IPS-18c (cell line): ENCODE measurements at regions not wholly inside any gene's neighbourhood (a gene's known extent, or its start where the extent isn't known, plus 50 kb on each side); places are given as distances from the start of the nearest gene placed in this dataset.

Experiments
- H3K4me3 ChIP-seq: 2 replicates; pipeline ENCODE4 v1.7.0; 2013; ENCODE audit warnings: low read depth, mild to moderate bottlenecking, low read length, moderate library complexity; ENCODE audit not compliant: insufficient read depth
- H3K9me3 ChIP-seq: one replicate; pipeline ENCODE4 v1.6.1; 2013; ENCODE audit warnings: mild to moderate bottlenecking, low read length, moderate library complexity; ENCODE audit not compliant: control insufficient read depth, insufficient read depth

DNA sequence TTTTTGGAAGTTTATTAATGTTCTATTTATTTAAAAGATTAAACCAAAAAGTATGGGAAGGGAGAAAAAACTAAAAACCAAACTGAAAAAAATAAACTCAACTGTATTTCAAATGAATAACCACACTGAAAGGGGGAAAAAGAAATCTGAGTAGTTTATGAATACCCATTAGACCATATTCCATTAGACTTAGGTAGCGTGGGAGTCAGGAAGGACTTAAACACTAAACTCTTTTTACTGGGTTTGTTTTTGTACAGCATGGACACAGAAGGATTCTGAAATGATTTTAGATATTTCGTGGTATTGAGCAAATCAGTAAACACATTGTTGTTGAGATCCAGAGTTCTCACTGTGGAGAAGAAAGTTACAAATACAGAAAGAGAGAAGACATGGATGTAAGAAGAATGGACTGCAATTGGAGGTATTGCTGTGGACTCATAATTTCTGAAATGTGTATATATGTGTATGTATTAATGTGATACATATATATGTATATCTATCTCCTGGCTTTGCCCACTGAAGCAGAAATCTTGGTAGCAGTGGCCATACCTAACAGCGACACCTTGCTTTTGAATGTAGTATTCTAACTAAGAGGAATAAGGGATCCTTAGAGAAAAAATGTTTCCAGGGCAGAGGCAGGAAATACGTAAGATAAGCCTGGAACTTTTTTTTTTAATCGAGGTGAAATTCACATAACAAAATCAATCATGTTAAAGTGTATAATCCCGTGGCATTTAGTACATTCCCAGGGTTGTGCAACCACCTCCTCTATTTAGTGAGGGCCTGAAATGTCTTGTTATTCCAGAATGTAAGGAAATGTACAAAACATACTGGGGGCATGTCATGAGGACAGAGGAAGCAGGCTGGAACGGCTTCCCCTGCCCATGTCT is 228.8 kb downstream of the SMARCA2 start:
- Histone ChIP-seq H3K9me3 (no peaks in the 10 kb centered on the region), H3K4me3 (no peak overlapping the region)

DNA sequence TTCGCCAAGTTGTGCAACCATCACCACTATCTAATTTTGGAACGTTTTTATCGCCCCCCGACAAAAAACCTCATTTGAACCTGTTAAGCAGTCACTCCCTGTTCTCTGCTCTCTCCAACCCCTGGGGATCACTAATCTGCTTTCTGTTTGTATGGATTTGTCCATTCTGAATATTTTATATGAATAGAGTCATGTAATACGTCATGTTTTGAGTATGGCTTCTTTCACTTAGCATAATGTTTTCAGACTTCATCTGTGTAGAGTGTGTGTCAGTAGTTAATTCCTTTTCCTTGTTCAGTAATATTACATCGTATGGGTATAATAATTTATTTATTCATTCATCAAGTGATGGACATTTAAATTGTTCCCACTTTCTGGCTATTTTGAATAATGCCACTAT is 232.2 kb downstream of the SMARCA2 start:
- no peaks in the 10 kb centered on the region for H3K9me3 ChIP-seq

DNA sequence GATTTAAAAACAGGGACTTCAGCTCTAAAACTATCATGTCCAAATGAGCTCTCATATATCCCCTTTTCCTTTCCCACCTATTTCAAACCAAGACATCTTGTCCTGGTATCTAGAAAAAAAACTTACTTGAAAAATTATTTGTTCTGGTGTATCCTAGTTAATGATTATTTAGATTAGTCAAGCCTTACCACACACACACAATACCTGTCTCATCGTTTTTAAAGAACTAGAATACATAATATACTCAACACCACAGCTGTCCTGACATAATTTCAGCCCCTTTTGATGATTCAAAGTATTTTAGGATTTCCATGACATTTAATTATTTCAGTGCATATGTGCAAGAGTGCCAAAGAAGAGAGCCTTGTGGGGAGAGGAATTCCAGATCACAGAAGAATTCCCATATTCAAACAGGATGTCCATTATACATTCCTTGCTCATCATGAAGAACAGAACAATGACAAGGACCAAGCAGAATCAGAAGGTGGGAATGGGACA is 233.7 kb downstream of the SMARCA2 start:
- H3K9me3 ChIP-seq, result no peaks in the 10 kb centered on the region
- no peak overlapping the region for H3K4me3 ChIP-seq

More for the DNA sequence above, 232.2 kb downstream of the SMARCA2 start:
- H3K4me3 ChIP-seq, result no peak overlapping the region

DNA sequence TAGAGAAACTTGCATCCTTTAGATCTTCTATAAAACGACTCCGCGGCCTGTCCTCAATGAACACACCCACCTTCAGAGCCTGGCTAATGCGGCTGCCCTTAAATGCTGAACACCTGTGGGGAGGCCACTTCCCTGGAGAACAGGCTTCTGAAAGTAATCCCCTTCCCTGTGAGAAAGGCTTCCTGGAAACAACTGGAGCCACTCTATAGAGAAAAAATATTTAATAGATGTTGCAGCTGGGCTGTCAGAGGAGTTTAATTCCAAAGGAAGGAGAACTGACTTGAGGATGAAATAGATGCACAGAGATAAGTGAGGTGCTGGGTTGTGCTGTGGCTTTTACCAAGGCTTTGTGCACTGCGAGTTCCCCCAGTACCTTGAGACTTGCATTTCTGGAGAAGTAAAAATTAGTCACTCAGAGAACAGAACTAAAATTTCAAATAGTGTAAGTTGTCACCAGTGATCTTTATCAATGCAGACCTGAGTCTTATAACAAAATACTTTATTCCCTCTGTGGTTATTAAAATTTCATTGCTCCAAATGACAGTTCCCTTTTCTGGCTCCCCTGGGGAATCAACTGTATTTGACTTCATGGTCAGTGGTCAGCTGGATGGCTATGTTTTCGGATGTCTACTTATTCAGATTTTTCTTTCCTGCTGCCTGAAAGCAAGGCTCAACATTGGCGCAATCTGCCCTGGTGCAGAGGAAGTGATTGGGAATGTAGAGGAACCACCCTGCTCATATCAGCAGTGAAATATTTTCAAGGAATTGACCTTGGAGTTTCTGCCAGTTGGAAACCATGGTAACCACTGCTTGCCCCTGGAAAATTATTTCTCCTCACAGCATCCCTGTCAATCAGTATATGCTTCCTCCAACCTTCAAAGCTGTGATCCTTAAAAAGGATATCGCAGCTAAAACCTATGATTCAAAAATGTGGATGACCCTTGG is 238.8 kb downstream of the SMARCA2 start:
- no peak overlapping the region for H3K4me3 ChIP-seq
- H3K9me3 ChIP-seq, result no peaks in the 10 kb centered on the region

DNA sequence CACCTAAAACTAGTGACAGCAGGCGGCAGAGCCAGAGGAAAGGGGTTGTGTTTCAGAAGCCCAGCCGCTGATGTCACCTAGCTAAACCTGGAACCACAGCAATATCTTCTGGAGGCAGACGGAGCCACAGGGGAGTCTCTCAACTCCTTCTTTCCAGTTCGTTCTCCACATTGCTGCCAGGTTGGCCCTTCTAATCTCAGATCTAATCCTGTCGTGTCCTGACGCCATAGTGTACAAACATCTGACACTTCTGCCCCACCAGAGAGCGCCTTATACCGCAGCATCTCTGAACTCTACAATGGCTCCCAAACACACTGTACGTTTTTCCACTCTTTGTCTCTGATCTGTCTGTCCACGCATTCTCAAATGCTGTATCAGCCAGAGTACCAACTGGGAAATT is 240.0 kb downstream of the SMARCA2 start:
- no peaks in the 10 kb centered on the region for H3K9me3 ChIP-seq
- H3K4me3 ChIP-seq, result no peak overlapping the region

DNA sequence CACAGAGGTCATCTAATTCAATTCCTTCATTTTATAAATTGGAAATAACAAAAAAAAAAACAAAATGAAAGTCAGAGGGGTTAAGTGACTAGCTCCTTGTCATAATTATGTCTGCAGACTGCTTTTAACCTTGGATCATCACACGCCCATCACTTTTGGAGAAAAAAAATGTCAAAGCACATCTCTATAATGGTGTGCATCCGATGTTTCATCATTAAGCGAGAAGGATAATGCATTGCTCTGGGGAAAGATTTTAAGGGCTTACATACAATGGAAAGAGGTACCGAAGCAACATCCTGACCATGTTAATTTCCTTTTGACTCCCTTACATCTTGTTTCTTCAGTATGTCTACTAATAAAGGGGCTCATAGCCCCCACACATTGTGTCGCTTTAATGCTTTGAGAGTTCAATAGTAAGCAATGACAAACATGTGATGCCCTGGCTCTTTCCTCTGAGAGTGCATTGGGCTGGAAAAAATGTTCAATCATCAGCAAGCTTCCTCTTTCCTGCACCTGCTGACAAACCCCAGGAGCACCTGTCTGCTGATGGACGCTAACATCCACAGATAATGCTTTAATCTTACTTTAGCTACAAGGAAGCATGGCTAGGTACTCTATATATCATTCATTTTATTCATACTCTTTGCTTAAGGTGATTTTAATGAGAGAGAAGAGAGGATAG is 242.2 kb downstream of the SMARCA2 start:
- no peaks in the 10 kb centered on the region for H3K9me3 ChIP-seq
- H3K4me3 ChIP-seq, result no peak overlapping the region

DNA sequence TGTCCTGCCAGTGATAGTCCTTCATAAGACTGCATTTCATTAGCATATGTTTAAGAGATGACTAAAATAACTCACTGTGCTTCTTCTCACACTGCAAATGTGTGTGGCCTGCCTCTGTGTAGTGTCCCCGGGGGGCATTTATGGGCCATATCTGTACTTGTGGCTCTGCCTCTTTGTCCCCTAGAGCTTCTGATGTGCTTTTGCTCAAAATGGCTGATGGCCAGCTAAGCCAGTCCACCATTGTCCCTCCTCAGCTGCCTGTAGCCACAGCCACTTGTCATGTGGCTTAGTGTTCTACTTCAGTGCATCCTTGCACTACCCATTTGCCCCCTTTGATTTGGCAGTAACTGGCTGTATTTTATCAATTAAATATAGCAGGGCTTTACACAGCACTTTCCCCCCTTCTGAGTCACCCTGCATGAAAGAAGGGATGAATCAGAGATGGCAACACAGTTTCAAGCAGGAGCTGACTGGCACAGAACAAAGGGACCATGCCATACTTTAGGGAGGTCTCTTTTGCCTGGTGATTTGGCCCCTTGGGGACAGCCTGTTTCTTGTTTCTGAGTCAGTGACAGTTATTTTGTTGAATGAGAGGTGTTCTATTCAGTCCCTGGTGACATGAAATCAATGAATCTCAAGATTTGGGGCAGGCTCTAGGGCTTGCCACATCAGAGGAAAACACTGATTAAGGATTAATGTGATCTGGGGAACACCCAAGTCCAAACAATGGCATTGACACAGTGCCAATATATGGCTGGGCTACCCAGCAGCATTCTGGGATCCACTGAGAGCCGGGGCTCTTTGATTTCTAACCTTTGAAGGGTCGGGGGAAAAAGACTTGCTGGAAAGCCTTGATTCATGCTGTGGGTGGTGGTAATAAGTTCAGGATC is 245.5 kb downstream of the SMARCA2 start:
- Histone ChIP-seq H3K9me3 (no peaks in the 10 kb centered on the region), H3K4me3 (no peak overlapping the region)

DNA sequence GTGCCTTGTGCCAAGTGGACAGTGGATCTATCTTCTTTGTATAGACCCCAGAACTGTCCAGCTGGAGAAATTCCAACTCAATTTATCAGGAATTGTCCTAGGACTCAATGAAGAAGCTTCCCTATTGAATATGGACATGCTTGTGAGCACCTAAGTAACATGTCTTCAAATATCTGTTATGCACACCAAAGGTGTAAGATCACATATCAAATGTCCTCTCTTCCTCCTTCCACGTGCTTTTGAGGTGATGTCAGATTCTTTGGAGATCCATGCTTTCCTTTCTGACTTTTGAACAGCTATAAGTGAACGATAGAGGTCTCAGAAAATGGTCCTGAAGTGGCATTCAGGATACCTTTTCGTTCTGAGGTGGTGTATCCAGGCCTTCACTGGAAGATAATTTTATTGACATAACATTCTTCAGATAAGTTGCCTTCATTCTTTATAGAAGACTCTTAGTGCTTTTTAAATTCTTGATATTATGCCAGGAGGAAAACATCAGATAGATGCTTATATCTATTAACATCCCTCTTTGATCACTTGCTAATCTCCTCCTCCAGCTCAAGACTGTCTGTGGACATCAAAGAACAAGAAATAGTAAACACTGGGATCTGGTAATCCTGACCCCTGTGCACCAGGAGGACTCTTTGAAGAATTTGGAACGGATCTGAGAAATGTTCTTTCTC is 246.4 kb downstream of the SMARCA2 start:
- Histone ChIP-seq H3K9me3 (no peaks in the 10 kb centered on the region), H3K4me3 (no peak overlapping the region)

DNA sequence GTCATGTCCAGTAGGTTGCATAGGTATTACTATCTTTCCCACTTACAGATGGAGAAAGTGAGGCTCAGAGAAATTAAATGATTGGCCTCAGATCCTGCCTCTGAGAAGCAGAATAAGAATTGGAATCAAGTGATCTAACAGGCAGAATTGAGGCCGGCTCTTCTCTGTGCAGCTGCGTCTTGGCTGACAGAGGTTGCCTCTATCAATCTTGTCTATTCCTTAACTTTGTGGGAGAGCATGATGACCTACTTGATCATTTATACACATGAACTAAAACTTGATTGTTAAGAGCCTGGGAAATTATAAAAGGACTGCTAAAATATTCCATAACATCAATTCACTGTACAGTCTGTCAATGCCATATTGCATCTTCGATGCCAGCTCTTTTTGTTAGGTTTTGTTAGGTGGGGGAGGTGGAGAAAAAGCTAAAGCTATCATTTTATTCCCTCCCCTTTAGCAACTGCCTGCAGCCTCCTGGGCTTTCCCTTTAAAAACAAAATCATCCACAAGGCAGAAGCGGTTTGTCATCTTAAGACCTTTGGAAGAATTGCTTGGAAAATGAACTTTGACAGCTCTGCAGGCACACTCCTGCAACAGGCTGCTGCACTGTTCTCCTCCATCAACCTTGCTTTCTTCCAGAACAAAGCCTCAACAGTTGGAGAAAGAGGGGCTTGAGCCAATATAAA is 247.4 kb downstream of the SMARCA2 start:
- no peak overlapping the region for H3K4me3 ChIP-seq
- no peaks in the 10 kb centered on the region for H3K9me3 ChIP-seq

DNA sequence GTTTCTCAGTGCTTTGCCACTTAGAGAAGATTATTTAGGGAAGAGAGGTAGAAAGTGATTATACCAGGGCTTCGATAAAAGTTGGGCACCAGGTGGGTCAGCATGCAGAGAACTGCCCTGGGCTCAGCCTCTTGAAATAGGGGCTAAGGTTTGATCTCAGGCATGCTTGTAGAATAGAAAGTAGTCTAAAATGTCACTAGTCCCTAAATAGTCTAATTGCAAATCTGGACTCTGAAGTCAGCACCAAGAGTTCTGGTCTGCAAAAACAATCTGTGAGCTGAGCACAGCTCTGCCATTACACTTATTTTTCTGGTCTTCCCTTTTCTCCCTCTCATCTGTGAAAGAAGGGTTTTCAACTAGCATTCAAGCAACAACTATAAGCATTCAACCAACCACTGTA is 248.0 kb downstream of the SMARCA2 start:
- no peaks in the 10 kb centered on the region for H3K9me3 ChIP-seq
- no peak overlapping the region for H3K4me3 ChIP-seq

DNA sequence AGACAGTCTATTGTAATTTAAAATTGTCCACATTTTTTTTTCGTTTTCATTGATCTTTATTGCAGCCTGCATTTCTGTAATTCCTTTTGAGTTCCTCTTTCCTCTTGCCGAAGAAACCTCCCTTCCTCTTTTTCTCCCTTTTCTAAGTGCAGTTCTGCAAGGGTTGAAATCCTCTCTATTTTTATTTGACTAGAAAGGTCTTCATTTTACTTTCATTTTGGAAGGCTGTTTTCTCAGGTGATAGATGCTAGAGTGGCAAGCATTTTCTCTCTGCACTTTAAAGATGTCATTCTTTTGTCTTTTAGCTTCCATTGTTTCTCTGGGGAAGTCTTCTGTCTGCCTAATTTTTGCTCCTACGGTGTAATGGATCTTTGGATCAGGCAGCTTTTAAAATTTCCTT is 248.5 kb downstream of the SMARCA2 start:
- Histone ChIP-seq H3K9me3 (no peaks in the 10 kb centered on the region), H3K4me3 (no peak overlapping the region)

DNA sequence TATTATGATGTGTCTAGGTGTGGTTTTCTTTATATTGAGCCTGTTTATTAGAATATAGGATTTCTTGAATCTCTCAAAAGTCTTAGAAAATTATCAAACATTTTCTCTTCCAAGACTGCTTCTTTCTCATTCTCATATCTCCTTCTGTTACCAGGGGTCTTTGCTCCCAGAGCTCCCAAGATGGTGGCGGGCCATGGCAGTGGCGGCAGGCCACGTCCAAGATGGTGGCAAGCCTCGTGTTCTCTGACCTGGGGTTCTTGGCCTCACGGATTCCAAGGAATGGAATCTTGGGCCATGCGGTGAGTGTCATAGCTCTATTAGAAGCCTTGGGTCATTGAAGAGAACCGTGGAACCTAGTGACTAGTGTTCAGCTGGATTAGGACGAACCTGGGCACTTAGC is 248.9 kb downstream of the SMARCA2 start:
- Histone ChIP-seq H3K9me3 (no peaks in the 10 kb centered on the region), H3K4me3 (no peak overlapping the region)

DNA sequence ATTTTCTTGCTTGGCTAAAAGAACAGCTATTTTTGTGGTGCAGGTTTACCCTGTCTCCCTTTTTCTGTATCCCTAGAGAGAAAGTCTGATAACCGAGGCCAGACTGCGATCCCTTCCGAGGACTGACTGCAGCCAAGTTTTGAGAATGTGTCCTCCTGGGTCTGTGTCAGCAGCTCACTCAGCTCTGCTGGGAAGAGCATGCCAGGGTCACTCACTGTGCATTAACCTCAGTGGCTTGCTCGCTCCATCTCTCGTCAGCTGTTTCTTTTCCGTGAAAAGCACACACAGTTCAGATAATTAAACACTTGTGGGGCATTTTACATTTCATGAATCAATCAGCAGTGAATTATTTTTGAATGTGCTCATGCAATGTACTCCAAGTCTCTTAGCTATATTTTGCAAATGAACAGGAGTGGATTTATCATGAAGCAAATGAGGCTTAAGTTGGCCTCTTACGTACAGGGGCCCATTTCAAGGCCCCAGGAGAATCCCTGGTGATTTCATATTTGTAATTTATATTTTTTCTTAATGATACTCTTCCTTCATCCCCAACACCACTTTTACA is 252.1 kb downstream of the SMARCA2 start:
- no peak overlapping the region for H3K4me3 ChIP-seq
- H3K9me3 ChIP-seq, result no peaks in the 10 kb centered on the region

DNA sequence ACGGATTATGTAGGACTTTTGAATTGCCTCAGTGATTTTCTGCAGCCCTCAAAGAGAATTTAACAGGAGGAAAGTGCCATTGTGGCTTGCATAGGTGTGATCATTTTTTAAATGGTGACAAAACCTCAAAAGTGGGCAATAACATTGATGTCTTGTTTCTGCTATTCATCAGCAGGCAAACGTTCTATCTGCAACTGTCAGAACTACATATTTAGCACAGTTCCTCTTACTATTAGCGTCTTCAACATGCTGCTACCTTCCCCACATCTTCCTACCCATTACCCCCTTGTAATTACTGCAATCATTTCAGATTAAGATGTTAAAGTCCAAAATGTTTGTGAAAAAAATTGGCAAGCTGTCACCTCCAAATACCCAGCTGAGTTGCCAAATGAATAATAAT is 254.6 kb downstream of the SMARCA2 start:
- Histone ChIP-seq H3K4me3 (no peak overlapping the region), H3K9me3 (no peaks in the 10 kb centered on the region)

DNA sequence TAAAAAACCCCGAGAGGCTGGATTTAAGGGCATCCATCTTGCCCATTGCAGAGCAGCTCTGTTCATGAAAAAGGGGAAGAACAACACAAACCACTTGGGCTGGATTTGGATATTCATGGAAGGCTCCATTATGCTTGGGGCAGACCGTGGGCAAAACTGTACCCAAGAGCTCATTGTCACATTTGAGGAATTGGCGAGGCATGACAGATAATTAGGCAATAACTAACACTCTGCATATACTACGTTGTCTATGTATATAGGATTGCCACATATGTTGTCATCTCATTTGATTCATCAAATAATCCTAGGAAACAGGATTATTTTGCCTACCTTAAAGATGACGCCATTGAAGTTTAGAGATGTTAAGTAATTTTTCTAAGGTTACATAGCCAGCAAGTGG is 255.4 kb downstream of the SMARCA2 start:
- Histone ChIP-seq H3K9me3 (no peaks in the 10 kb centered on the region), H3K4me3 (no peak overlapping the region)
